ENCODE measurements at regions not wholly inside any gene's neighbourhood (a gene's known extent, or its start where the extent isn't known, plus 50 kb on each side); places are given as distances from the start of the nearest gene placed in this dataset.

DNA sequence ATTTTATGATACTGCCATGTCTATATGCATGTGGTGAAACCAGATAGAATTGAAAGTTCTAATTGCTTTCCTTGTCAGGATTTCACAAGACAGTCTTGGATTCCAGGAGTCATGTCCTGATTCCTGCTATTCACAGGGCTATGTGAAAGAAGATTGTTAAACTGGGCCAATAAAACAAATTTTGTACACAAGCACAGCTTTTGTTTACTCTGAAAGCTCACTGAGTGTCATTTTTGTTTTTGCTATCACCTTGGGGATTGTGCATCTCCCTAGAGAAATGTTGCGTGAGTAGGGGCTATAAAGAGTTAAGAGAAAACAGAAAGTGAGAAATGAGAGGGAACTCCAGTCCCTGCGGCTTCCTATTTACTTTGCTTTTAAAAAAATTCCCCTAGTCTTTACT, 627.5 kb downstream of the PKHD1 start:
- Histone ChIP-seq H3K79me2 (ENCODE audit: control insufficient read depth, insufficient read depth, low read length) (no peaks in the 10 kb centered on the region), H2BK5ac (ENCODE audit: low read length) (no peak overlapping the region), H2BK15ac (replicated peaks; ENCODE audit: low read depth) (no peak overlapping the region), H4K5ac (ENCODE audit: low read length) (no peak overlapping the region), H2BK120ac (ENCODE audit: low read depth, low read length) (no peak overlapping the region), H3K27me3 (ENCODE audit: insufficient read depth, low read length, poor library complexity) (no peaks in the 10 kb centered on the region), H3K4me1 (ENCODE audit: control insufficient read depth, low read depth, low read length) (no peaks in the 10 kb centered on the region), H3K27ac (ENCODE audit: low read depth, low read length) (no peak overlapping the region), H3K18ac (ENCODE audit: low read length) (no peak overlapping the region), H3K4me2 (ENCODE audit: low read length) (no peak overlapping the region), H4K8ac (ENCODE audit: low read depth, low read length) (no peak overlapping the region), H3K23ac (ENCODE audit: low read length) (no peak overlapping the region), H3K79me1 (ENCODE audit: low read length) (no peaks in the 10 kb centered on the region), H3K56ac (ENCODE audit: low read length) (no peak overlapping the region), H3K4ac (ENCODE audit: low read depth, low read length) (no peak overlapping the region), H2AK5ac (ENCODE audit: low read length) (no peak overlapping the region), H3K9ac (ENCODE audit: low read length) (no peak overlapping the region), H3K36me3 (ENCODE audit: control insufficient read depth, insufficient read depth, low read length) (no peaks in the 10 kb centered on the region), H3K4me3 (ENCODE audit: low read length) (no peak overlapping the region)
- WGBS (ENCODE audit: extremely low coverage, insufficient coverage, low lambda C conversion rate), result no CpG with 5 or more reads among the region's 2 CpGs
- no peak for DNase-seq

DNA sequence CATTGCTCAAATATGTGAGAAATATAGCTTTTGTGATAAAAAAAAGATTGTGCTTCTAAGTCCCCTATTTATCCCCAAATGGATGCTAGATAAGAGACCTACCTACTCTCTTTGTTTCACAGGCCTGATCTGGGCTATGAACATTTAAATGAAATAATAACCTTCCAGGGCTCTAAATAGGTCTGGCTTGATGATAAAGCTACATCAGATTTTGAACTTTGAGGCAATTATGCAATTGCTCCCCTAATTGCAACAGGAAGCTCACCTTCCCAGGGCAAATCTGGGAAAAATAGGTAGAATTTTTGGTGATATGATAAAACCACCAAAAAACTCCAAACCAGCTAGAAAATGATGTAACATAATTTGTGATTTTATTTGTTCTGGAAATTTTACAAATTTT, 624.5 kb downstream of the PKHD1 start:
- Histone ChIP-seq H3K36me3 (ENCODE audit: control insufficient read depth, insufficient read depth, low read length) (no peaks in the 10 kb centered on the region), H3K4me3 (ENCODE audit: low read length) (no peak overlapping the region), H3K23ac (ENCODE audit: low read length) (no peak overlapping the region), H4K5ac (ENCODE audit: low read length) (no peak overlapping the region), H3K9ac (ENCODE audit: low read length) (no peak overlapping the region), H3K79me2 (ENCODE audit: control insufficient read depth, insufficient read depth, low read length) (no peaks in the 10 kb centered on the region), H3K18ac (ENCODE audit: low read length) (no peak overlapping the region), H3K79me1 (ENCODE audit: low read length) (no peaks in the 10 kb centered on the region), H3K27ac (ENCODE audit: low read depth, low read length) (no peak overlapping the region), H3K56ac (ENCODE audit: low read length) (no peak overlapping the region), H3K27me3 (ENCODE audit: insufficient read depth, low read length, poor library complexity) (no peaks in the 10 kb centered on the region), H3K4me1 (ENCODE audit: control insufficient read depth, low read depth, low read length) (peaks cover 2% of the 10 kb centered on the region), H2BK15ac (replicated peaks; ENCODE audit: low read depth) (no peak overlapping the region), H2BK5ac (ENCODE audit: low read length) (no peak overlapping the region), H3K4me2 (ENCODE audit: low read length) (no peak overlapping the region), H3K4ac (ENCODE audit: low read depth, low read length) (no peak overlapping the region), H2BK120ac (ENCODE audit: low read depth, low read length) (no peak overlapping the region), H2AK5ac (ENCODE audit: low read length) (no peak overlapping the region), H4K8ac (ENCODE audit: low read depth, low read length) (no peak overlapping the region)
- DNase-seq, result no peak

DNA sequence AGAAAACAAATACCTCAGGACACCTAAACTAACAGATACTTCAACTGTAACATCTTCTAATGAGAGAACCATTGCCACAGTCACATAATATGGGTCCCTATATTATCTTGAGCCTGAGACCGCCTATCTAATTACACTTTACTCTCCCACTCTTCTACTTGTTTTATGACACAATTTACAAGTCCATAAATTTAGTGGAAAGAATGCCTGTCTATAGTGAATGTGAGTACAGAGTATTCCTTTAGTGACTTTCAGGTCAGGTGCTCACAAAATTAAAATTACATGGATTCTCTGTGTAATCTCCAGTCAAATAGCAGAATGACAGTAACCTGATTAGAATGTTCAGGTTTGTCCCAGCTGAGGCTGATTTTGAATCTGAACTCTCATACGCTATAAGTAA, 624.1 kb downstream of the PKHD1 start:
- Histone ChIP-seq H3K79me2 (ENCODE audit: control insufficient read depth, insufficient read depth, low read length) (no peaks in the 10 kb centered on the region), H3K23ac (ENCODE audit: low read length) (no peak overlapping the region), H4K5ac (ENCODE audit: low read length) (no peak overlapping the region), H2BK15ac (replicated peaks; ENCODE audit: low read depth) (no peak overlapping the region), H3K4ac (ENCODE audit: low read depth, low read length) (no peak overlapping the region), H3K4me2 (ENCODE audit: low read length) (no peak overlapping the region), H3K79me1 (ENCODE audit: low read length) (no peaks in the 10 kb centered on the region), H3K27me3 (ENCODE audit: insufficient read depth, low read length, poor library complexity) (no peaks in the 10 kb centered on the region), H3K4me1 (ENCODE audit: control insufficient read depth, low read depth, low read length) (peaks cover 2% of the 10 kb centered on the region), H3K9ac (ENCODE audit: low read length) (no peak overlapping the region), H3K56ac (ENCODE audit: low read length) (no peak overlapping the region), H2BK120ac (ENCODE audit: low read depth, low read length) (no peak overlapping the region), H2BK5ac (ENCODE audit: low read length) (no peak overlapping the region), H3K27ac (ENCODE audit: low read depth, low read length) (no peak overlapping the region), H2AK5ac (ENCODE audit: low read length) (no peak overlapping the region), H3K4me3 (ENCODE audit: low read length) (no peak overlapping the region), H4K8ac (ENCODE audit: low read depth, low read length) (no peak overlapping the region), H3K36me3 (ENCODE audit: control insufficient read depth, insufficient read depth, low read length) (no peaks in the 10 kb centered on the region), H3K18ac (ENCODE audit: low read length) (no peak overlapping the region)
- no CpG with 5 or more reads among the region's 2 CpGs for WGBS (ENCODE audit: extremely low coverage, insufficient coverage, low lambda C conversion rate)
- DNase-seq, result no peak

DNA sequence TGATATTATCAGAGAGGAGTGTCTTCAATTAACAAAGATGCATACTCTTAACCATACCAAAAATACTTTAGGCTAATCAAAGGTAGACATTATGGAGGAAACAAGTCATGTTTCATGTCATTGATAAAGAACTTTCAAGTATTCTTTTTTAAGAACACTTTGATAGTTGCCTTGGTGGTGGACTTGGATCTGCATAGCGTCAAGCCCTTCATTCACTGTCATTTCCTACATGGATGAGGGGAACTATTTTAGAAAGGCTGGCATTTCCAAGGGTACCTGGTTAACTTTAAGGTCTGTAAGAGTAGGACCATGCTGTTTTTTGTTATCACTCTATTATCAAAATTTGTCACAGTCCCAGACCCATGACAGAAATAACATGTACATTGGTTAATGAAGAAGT, 622.5 kb downstream of the PKHD1 start:
- H3K4me3 ChIP-seq (ENCODE audit: low read length), result no peak overlapping the region
- no peak overlapping the region for H3K4ac ChIP-seq (ENCODE audit: low read depth, low read length)
- H4K8ac ChIP-seq (ENCODE audit: low read depth, low read length), result no peak overlapping the region
- H3K9ac ChIP-seq (ENCODE audit: low read length), result no peak overlapping the region
- no peak overlapping the region for H2AK5ac ChIP-seq (ENCODE audit: low read length)
- WGBS (ENCODE audit: extremely low coverage, insufficient coverage, low lambda C conversion rate), result no CpG with 5 or more reads among the region's 1 CpG
- H3K27ac ChIP-seq (ENCODE audit: low read depth, low read length), result no peak overlapping the region
- no peak overlapping the region for H3K4me2 ChIP-seq (ENCODE audit: low read length)
- H3K27me3 ChIP-seq (ENCODE audit: insufficient read depth, low read length, poor library complexity), result no peaks in the 10 kb centered on the region
- no peak overlapping the region for H4K5ac ChIP-seq (ENCODE audit: low read length)
- H3K79me2 ChIP-seq (ENCODE audit: control insufficient read depth, insufficient read depth, low read length), result no peaks in the 10 kb centered on the region
- no peaks in the 10 kb centered on the region for H3K79me1 ChIP-seq (ENCODE audit: low read length)
- H2BK15ac ChIP-seq (replicated peaks; ENCODE audit: low read depth), result no peak overlapping the region
- no peak for DNase-seq
- H2BK120ac ChIP-seq (ENCODE audit: low read depth, low read length), result no peak overlapping the region
- H3K4me1 ChIP-seq (ENCODE audit: control insufficient read depth, low read depth, low read length), result peaks cover 2% of the 10 kb centered on the region
- no peak overlapping the region for H3K18ac ChIP-seq (ENCODE audit: low read length)
- H3K36me3 ChIP-seq (ENCODE audit: control insufficient read depth, insufficient read depth, low read length), result no peaks in the 10 kb centered on the region
- no peak overlapping the region for H2BK5ac ChIP-seq (ENCODE audit: low read length)
- no peak overlapping the region for H3K23ac ChIP-seq (ENCODE audit: low read length)
- H3K56ac ChIP-seq (ENCODE audit: low read length), result no peak overlapping the region

DNA sequence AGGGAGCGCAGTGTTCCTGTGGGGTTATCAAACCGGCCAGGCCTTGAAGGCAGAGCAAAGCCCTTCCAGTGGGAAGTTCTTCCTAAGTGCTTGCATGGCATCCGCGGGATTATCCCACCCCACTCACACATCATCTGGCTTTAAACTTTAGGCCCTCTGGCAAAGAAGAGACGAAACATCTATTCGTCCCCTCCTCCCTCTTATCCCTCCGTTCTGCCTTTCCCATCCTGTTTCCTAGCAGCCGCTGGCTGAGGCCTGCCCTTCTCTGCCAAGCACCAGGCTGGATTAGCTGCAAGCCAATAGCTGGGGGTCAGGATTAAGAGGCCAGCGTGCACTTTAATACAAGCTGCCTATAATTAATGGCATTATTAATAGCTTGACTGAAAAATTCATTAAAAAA, 621.0 kb downstream of the PKHD1 start:
- Histone ChIP-seq H2BK5ac (ENCODE audit: low read length) (no peak overlapping the region), H3K27ac (ENCODE audit: low read depth, low read length) (no peak overlapping the region), H3K79me1 (ENCODE audit: low read length) (no peaks in the 10 kb centered on the region), H3K79me2 (ENCODE audit: control insufficient read depth, insufficient read depth, low read length) (no peaks in the 10 kb centered on the region), H3K27me3 (ENCODE audit: insufficient read depth, low read length, poor library complexity) (no peaks in the 10 kb centered on the region), H3K4me2 (ENCODE audit: low read length) (no peak overlapping the region), H3K4ac (ENCODE audit: low read depth, low read length) (no peak overlapping the region), H3K36me3 (ENCODE audit: control insufficient read depth, insufficient read depth, low read length) (no peaks in the 10 kb centered on the region), H3K18ac (ENCODE audit: low read length) (no peak overlapping the region), H4K8ac (ENCODE audit: low read depth, low read length) (no peak overlapping the region), H4K5ac (ENCODE audit: low read length) (no peak overlapping the region), H2BK120ac (ENCODE audit: low read depth, low read length) (no peak overlapping the region), H3K23ac (ENCODE audit: low read length) (no peak overlapping the region), H2BK15ac (replicated peaks; ENCODE audit: low read depth) (no peak overlapping the region), H3K9ac (ENCODE audit: low read length) (no peak overlapping the region), H2AK5ac (ENCODE audit: low read length) (no peak overlapping the region), H3K4me3 (ENCODE audit: low read length) (no peak overlapping the region), H3K56ac (ENCODE audit: low read length) (no peak overlapping the region), H3K4me1 (ENCODE audit: control insufficient read depth, low read depth, low read length) (peaks cover 2% of the 10 kb centered on the region)
- DNase-seq, result peak; percentile 5
- no CpG with 5 or more reads among the region's 9 CpGs for WGBS (ENCODE audit: extremely low coverage, insufficient coverage, low lambda C conversion rate)

DNA sequence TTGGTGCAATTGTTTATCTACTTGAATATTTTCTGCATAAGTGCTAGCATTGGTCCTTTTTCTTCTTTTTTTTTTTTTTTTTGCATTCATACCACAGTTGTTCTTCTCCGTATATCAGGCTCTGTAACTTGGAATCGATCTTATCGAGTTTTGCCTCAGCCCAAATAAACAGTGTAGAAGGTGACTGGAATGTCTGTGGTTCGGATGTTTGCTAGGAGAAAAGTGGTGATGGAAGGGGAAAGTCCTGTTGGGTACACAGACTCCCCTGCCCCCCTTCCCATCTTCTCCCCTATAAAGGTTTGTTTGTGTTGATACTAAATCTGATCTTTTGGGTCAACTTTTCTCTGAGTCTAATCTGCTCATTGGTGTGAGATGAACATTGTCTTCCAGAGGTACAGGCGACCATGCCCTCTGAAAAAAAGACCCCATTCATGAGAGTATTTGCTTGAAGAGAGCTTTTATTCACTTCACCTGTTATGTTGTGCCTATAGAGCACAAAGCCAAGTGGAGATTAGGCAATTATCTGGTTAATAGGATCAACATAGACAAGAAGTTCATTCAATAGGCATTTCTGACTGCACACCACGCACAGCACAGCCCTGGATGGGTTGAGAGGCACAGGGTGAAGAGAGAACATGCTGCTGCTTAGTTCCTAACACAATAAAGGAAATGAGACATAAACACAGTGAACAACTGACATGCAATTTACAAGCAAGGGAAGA, 620.0 kb downstream of the PKHD1 start:
- H3K4me2 ChIP-seq (ENCODE audit: low read length), result no peak overlapping the region
- H2BK5ac ChIP-seq (ENCODE audit: low read length), result no peak overlapping the region
- no peak overlapping the region for H4K5ac ChIP-seq (ENCODE audit: low read length)
- no peak overlapping the region for H3K4me3 ChIP-seq (ENCODE audit: low read length)
- peaks cover 2% of the 10 kb centered on the region for H3K4me1 ChIP-seq (ENCODE audit: control insufficient read depth, low read depth, low read length)
- no peaks in the 10 kb centered on the region for H3K27me3 ChIP-seq (ENCODE audit: insufficient read depth, low read length, poor library complexity)
- no peak for DNase-seq
- no peak overlapping the region for H3K27ac ChIP-seq (ENCODE audit: low read depth, low read length)
- no peak overlapping the region for H2AK5ac ChIP-seq (ENCODE audit: low read length)
- no peaks in the 10 kb centered on the region for H3K79me2 ChIP-seq (ENCODE audit: control insufficient read depth, insufficient read depth, low read length)
- H3K36me3 ChIP-seq (ENCODE audit: control insufficient read depth, insufficient read depth, low read length), result no peaks in the 10 kb centered on the region
- no peak overlapping the region for H3K18ac ChIP-seq (ENCODE audit: low read length)
- no peak overlapping the region for H2BK15ac ChIP-seq (replicated peaks; ENCODE audit: low read depth)
- H3K9ac ChIP-seq (ENCODE audit: low read length), result no peak overlapping the region
- no peak overlapping the region for H4K8ac ChIP-seq (ENCODE audit: low read depth, low read length)
- no peak overlapping the region for H3K4ac ChIP-seq (ENCODE audit: low read depth, low read length)
- H2BK120ac ChIP-seq (ENCODE audit: low read depth, low read length), result no peak overlapping the region
- H3K79me1 ChIP-seq (ENCODE audit: low read length), result no peaks in the 10 kb centered on the region
- H3K56ac ChIP-seq (ENCODE audit: low read length), result no peak overlapping the region
- H3K23ac ChIP-seq (ENCODE audit: low read length), result no peak overlapping the region
- WGBS (ENCODE audit: extremely low coverage, insufficient coverage, low lambda C conversion rate), result no CpG with 5 or more reads among the region's 6 CpGs

All from mesendoderm (in vitro differentiated cells).